Right atrium auricular region (tissue), 2 donors: ENCODE measurements at regions not wholly inside any gene's neighbourhood (a gene's known extent, or its start where the extent isn't known, plus 50 kb on each side); places are given as distances from the start of the nearest gene placed in this dataset.

Experiments
- DNase-seq: peaks from one replicate; pipeline ENCODE4 v3.0.0-alpha.2; 2019; ENCODE audit warnings: low spot score
- H3K27ac ChIP-seq, 2 donors: fragments of 200-600 bp; sonication (generic); 1 replicate in 1 of 2; 2 replicates in 1 of 2; pipeline ENCODE4 v1.5.1; 2016 to 2019
- H3K27me3 ChIP-seq, 2 donors: fragments of 200-600 bp; sonication (generic); one replicate each; pipeline versions ENCODE4 v1.5.1 to v1.6.0; 2017 to 2019
- H3K36me3 ChIP-seq: fragments of 200-600 bp; sonication (generic); one replicate; pipeline ENCODE4 v1.5.1; 2016
- H3K4me1 ChIP-seq, 2 donors: fragments of 200-600 bp; sonication (generic); one replicate each; pipeline versions ENCODE4 v1.5.1 to v1.6.0; 2017 to 2019
- H3K4me3 ChIP-seq, 2 donors: fragments of 200-600 bp; sonication (generic); 1 replicate in 1 of 2; 2 replicates in 1 of 2; pipeline ENCODE4 v1.5.1; 2017 to 2019; ENCODE audit warnings: mild to moderate bottlenecking in 1 of 2, moderate library complexity in 1 of 2
- H3K9me3 ChIP-seq, 2 donors: fragments of 200-600 bp; sonication (generic); one replicate each; pipeline ENCODE4 v1.5.1; 2019
- CTCF ChIP-seq, 2 donors: fragments of 200-600 bp; sonication (generic); IDR thresholded peaks; one replicate each; pipeline ENCODE4 v1.5.1; 2019; ENCODE audit warnings: antibody characterized with exemption in 2 of 2

GRCh38 chr2:147779440-147779839 lies 65.4 kb upstream of the ACVR2A start:
- Histone ChIP-seq H3K27me3 (no peaks in the 10 kb centered on the region), H3K4me3 (no peak overlapping the region), H3K9me3 (no peaks in the 10 kb centered on the region), H3K36me3 (no peaks in the 10 kb centered on the region), H3K4me1 (no peaks in the 10 kb centered on the region), H3K27ac (no peak overlapping the region)
- TF ChIP-seq CTCF (IDR thresholded peaks at IDR 0.05): no peak
- DNase-seq: no peak

- Histone ChIP-seq H3K9me3 (no peaks in the 10 kb centered on the region), H3K4me1 (no peaks in the 10 kb centered on the region), H3K27ac (no peak overlapping the region), H3K36me3 (no peaks in the 10 kb centered on the region), H3K27me3 (no peaks in the 10 kb centered on the region), H3K4me3 (no peak overlapping the region)
- TF ChIP-seq CTCF (IDR thresholded peaks at IDR 0.05): no peak
- DNase-seq: no peak
Measured at GRCh38 chr2:147777394-147777793, 67.4 kb upstream of the ACVR2A start.

- no peak for DNase-seq
- no peaks in the 10 kb centered on the region for H3K36me3 ChIP-seq
- H3K27ac ChIP-seq: no peak overlapping the region
- no peaks in the 10 kb centered on the region for H3K9me3 ChIP-seq
- H3K4me3 ChIP-seq: no peak overlapping the region
- TF ChIP-seq CTCF (IDR thresholded peaks at IDR 0.05): no peak
- H3K27me3 ChIP-seq: no peaks in the 10 kb centered on the region
- H3K4me1 ChIP-seq: no peaks in the 10 kb centered on the region
Measured at GRCh38 chr2:147774805-147775204, 70.0 kb upstream of the ACVR2A start.

GRCh38 chr2:147773479-147773878 lies 71.3 kb upstream of the ACVR2A start:
- no peak for DNase-seq
- H3K36me3 ChIP-seq: no peaks in the 10 kb centered on the region
- no peak overlapping the region for H3K4me3 ChIP-seq
- no peaks in the 10 kb centered on the region for H3K27me3 ChIP-seq
- H3K27ac ChIP-seq: no peak overlapping the region
- H3K9me3 ChIP-seq: no peaks in the 10 kb centered on the region
- no peak for TF ChIP-seq CTCF (IDR thresholded peaks at IDR 0.05)
- H3K4me1 ChIP-seq: no peaks in the 10 kb centered on the region

GRCh38 chr2:147772781-147773180 lies 72.0 kb upstream of the ACVR2A start:
- DNase-seq: no peak
- Histone ChIP-seq H3K9me3 (no peaks in the 10 kb centered on the region), H3K4me3 (no peak overlapping the region), H3K4me1 (no peaks in the 10 kb centered on the region), H3K36me3 (no peaks in the 10 kb centered on the region), H3K27ac (no peak overlapping the region), H3K27me3 (no peaks in the 10 kb centered on the region)
- TF ChIP-seq CTCF (IDR thresholded peaks at IDR 0.05): no peak

GRCh38 chr2:147763861-147764260 lies 81.0 kb upstream of the ACVR2A start:
- TF ChIP-seq CTCF (IDR thresholded peaks at IDR 0.05): no peak
- no peaks in the 10 kb centered on the region for H3K36me3 ChIP-seq

More at GRCh38 chr2:147763861-147764260, 81.0 kb upstream of the ACVR2A start:
- no peaks in the 10 kb centered on the region for H3K4me1 ChIP-seq
- no peak overlapping the region for H3K4me3 ChIP-seq
- peaks cover 0 to 5% of the 10 kb centered on the region in 2 donors for H3K9me3 ChIP-seq
- no peak for DNase-seq
- H3K27ac ChIP-seq: no peak overlapping the region
- H3K27me3 ChIP-seq: no peaks in the 10 kb centered on the region
